ENCODE measurements at regions not wholly inside any gene's neighbourhood (a gene's known extent, or its start where the extent isn't known, plus 50 kb on each side); places are given as distances from the start of the nearest gene placed in this dataset.

GRCh38 chr12:68403296-68403695 lies 71.1 kb upstream of the MDM1 start:
- no peak for TF ChIP-seq CTCF (IDR thresholded peaks at IDR 0.05 in 2 of 3, conservative IDR thresholded peaks at IDR 0.05 in 1 of 3; ENCODE audit: borderline replicate concordance in 1 of 3, insufficient read depth in 1 of 3, low read depth in 2 of 3, low read length in 2 of 3)
- TF ChIP-seq EZH2 (IDR thresholded peaks at IDR 0.05) = no peak
- no peak for TF ChIP-seq POLR2AphosphoS5 (IDR thresholded peaks at IDR 0.05; ENCODE audit: low read depth, low read length)
- no peak for TF ChIP-seq EZH2phosphoT487 (IDR thresholded peaks at IDR 0.05; ENCODE audit: borderline replicate concordance)
- no peak for TF ChIP-seq CEBPB (IDR thresholded peaks at IDR 0.05; ENCODE audit: low read depth)
- no peak for TF ChIP-seq FOSL1 (IDR thresholded peaks at IDR 0.05; ENCODE audit: low read depth)
- no peak for TF ChIP-seq JUND (IDR thresholded peaks at IDR 0.05)
- no peak for TF ChIP-seq MAX (IDR thresholded peaks at IDR 0.05)
- no peak for TF ChIP-seq REST (IDR thresholded peaks at IDR 0.05; ENCODE audit: low read depth)
- TF ChIP-seq POLR2A (IDR thresholded peaks at IDR 0.05; ENCODE audit: borderline replicate concordance, extremely low read depth, insufficient read depth, insufficient read length) = no peak
- no peak for TF ChIP-seq ZFX (IDR thresholded peaks at IDR 0.05)
- TF ChIP-seq TCF7L2 (IDR thresholded peaks at IDR 0.05; ENCODE audit: borderline replicate concordance, extremely low read depth, insufficient read depth, insufficient read length) = no peak
- TF ChIP-seq RAD21 (IDR thresholded peaks at IDR 0.05; ENCODE audit: low read depth) = no peak
